ENCODE measurements at regions not wholly inside any gene's neighbourhood (a gene's known extent, or its start where the extent isn't known, plus 50 kb on each side); places are given as distances from the start of the nearest gene placed in this dataset.

DNA sequence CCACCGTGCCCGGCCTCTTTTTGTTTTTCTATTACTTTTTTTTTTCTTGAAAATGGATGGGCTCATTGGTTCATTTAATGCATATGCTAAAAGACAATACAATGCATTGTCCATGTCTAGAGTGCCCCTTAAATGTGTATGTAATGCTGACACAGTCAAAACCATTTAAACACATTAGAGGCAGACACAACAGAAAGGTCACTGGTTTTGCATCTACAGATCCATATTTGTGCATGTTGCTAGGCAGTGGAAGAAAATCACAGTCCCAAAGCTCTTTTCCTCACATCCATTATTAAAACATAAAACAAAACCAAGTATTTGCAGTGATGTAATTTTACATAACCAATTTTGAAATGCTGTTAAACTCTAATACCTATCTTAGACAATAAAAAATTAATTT lies 389.0 kb downstream of the TAF11L14 start:
- TF ChIP-seq, protein P1, sequence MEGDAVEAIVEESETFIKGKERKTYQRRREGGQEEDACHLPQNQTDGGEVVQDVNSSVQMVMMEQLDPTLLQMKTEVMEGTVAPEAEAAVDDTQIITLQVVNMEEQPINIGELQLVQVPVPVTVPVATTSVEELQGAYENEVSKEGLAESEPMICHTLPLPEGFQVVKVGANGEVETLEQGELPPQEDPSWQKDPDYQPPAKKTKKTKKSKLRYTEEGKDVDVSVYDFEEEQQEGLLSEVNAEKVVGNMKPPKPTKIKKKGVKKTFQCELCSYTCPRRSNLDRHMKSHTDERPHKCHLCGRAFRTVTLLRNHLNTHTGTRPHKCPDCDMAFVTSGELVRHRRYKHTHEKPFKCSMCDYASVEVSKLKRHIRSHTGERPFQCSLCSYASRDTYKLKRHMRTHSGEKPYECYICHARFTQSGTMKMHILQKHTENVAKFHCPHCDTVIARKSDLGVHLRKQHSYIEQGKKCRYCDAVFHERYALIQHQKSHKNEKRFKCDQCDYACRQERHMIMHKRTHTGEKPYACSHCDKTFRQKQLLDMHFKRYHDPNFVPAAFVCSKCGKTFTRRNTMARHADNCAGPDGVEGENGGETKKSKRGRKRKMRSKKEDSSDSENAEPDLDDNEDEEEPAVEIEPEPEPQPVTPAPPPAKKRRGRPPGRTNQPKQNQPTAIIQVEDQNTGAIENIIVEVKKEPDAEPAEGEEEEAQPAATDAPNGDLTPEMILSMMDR (IDR thresholded peaks at IDR 0.05): no peak
- no peak for TF ChIP-seq POLR2A (IDR thresholded peaks at IDR 0.05)

Data from body of pancreas (tissue), 4 donors.